Middle frontal gyrus (tissue), 1 donor: ENCODE measurements at regions not wholly inside any gene's neighbourhood (a gene's known extent, or its start where the extent isn't known, plus 50 kb on each side); places are given as distances from the start of the nearest gene placed in this dataset.

Experiments
- DNase-seq: peaks from one replicate; pipeline ENCODE4 v3.0.0-alpha.2; 2015; ENCODE audit warnings: low spot score; ENCODE audit errors: extremely low spot score

GRCh38 chr4:62394766-62395165 lies 1194.6 kb downstream of the ADGRL3 start:
- DNase-seq, result no peak

- DNase-seq, result no peak
Measured at GRCh38 chr4:62387808-62388207, 1187.7 kb downstream of the ADGRL3 start.

DNA sequence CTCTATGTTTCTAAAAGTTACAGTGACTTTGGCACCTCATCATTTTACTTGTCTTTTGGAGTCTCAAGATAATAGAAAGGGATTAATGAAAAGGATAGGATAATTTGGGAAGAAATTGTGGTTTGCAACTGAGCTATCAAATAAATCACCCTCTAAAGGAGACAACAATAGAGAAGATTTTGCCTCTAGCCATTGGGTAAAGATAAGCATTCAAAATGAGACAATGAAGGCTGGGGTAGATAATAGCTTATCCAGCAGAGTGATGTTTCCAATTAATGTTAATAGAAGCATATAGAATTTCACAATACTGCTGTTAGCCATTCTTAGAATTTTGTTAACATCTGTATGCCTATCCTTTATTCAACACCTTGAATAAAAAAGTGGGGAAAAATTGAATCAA lies 1177.6 kb downstream of the ADGRL3 start:
- no peak for DNase-seq

DNA sequence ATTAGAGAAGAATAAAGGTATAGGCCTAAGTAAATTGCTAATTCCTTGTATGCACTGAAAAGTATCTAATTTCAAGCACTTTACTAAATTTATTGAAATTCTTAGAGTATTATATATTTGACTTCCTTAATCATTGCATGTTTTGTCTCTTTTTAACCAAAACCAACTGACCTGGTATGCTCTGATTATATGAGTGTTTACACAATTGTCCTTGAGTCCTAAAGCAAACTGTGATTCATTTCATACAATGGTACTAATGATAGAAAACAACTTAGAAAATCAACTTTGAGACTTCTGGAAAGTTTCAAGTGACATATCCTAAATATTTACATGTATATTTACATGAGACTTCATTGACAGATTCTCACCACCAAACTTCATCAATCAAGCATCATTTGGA lies 1177.1 kb downstream of the ADGRL3 start:
- DNase-seq, result no peak

DNA sequence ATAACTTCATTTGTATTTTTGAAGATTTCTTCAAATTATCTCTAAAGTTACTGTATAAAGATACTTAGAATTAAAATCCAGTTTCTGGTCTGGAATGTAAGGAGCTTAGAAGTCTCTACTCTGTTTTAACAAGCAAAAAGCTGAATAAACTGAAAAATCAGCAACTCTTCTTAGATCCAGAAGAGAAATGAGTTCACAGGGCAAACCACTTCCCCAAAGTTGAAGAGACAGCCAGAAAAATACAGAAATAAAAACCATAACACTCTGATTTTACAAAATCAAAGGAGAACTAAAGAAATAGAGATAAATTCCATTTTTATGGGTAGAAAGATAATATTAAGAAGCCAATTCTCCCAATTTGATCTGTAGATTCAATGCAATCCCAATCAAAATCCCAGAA lies 1166.8 kb downstream of the ADGRL3 start:
- no peak for DNase-seq

GRCh38 chr4:62360156-62360545 lies 1160.0 kb downstream of the ADGRL3 start:
- DNase-seq, result no peak

DNA sequence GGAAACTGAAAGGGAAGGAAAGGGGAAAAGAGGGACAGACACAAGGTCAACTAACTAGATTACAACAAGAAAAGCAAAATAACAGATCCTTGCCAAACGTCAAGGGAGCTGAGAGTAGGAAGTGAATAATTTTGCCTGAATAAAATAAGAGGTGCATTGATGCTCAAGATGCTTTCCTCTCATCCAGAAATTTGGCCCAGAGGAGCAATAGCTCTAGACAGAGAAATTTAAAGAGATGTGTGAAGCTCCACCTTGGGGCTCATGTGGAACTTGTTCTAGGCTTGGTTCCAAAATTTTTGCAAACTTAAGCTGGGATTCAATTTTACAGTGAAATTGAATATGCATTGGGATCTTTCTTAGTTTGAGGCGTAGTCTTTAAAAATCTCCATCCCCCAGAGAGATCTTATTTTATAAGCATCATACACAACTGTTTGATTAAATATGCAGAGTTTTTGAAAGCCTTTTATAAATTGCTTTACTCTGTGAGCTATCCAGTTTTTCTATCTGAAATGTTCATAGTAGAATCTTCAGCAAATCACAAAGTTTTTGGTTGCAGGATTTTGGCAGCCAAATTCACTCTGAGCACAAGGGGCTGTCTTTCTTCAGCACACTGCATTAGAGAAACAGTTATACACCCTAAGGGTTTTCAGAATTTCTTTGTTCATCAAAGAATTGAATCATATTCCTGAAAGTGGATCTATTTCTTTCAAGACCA lies 1159.5 kb downstream of the ADGRL3 start:
- DNase-seq, result no peak

DNA sequence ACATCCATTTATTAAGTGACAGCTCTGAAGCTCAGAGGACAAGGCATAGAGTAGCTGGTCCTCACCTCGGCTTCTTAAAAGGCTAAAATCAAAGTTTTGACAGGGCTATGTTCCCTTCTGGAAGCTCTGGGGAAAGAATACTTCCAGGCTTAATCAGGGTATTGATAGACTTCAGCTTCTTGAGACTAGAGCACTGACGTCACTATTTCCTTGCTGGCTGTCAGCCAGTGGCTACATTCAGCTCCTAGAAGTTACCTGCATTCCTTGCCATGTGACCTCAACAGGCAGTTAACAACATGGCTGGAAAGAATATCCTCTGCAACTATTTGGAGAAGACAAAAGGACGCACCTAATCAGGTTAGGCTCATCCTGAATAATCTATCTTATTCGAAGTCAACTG lies 1144.8 kb downstream of the ADGRL3 start:
- no peak for DNase-seq

GRCh38 chr4:62344474-62344873 lies 1144.3 kb downstream of the ADGRL3 start:
- no peak for DNase-seq

DNA sequence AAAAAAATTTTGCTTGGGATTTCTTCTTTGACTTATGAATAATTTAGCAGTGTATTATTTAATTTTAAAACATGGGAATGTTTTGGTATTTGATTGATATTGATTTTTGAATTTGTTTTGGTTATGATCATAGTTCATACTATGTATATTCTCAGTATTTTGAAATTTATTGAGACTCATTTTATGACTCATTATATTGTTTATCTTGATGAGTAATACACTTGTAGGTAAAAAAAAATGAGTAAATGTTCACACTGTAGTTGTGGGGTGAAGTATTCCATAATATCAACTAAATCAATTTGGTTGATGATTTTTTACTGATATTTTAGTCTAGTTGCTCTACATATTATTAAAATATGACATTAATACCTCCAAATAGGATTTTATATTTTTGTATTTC lies 1142.2 kb downstream of the ADGRL3 start:
- no peak for DNase-seq

GRCh38 chr4:62328526-62328925 lies 1128.4 kb downstream of the ADGRL3 start:
- no peak for DNase-seq

DNA sequence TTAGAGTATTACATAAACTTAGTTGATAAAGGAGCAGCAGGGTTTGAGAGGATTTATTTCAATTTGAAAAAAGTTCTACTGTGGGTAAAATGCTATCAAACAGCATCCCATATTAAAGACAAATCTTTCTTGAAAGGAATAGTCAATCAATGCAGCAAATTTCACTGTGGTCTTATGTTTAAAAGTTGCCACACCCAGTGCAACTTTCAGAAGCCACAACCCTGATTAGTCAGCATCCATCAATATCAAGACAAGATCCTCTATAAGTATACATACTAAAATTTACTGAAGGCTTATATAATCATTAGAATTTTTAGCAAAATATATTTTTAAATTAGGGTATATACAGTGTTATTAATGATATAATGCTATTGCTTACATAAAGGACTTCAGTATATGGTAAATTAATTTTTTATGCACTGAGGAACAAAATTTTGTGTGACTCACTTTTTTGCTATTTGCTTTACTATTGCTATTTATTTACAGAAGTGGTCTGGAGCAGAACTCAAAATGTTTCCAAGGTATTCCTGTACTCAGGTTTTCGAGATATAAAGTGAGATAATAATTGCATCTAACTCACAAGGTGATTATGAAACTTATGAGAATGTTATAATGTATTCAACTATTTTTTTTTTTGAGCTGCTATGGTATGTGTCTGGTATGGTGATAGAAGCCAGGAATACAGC lies 1127.6 kb downstream of the ADGRL3 start:
- DNase-seq, result no peak

- DNase-seq, result peak; percentile 8
Measured at GRCh38 chr4:62324215-62324614, 1124.1 kb downstream of the ADGRL3 start.

DNA sequence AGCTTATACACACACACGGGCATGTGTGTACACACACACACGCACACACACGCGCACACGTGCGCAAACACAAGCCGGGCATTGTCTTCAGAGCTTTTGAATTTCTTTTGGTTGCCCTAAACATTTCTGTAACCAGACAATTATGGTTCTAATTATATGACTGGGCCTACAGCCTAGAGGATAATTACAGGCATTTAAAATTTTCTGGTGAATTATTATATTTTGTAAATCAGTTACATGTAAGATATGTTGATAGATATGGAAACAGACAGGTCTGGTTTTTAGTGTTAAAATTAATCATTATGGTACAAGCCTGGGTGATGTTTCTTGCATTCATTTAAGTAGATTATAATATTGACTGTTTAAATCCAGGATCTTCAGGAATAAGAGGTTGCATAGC lies 1120.5 kb downstream of the ADGRL3 start:
- DNase-seq, result no peak

DNA sequence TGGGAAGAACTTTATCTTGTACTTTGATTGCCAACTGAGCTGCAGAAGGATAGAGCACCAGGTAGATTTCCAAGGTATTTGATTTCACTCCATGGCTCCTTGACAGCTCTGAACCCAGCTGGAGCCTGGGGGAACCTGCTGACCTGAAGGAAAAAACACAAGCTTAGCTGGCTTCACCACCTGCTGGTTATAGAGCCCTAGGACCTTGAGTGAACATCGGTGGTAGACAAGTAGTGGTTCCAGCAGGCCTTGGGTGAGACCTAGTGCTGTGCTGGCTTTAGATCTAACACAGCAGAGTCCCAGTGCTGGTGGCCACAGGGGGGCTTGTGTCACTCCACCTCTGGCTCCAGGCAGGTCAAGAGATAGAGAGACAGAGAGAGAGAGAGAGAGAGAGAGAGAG lies 1102.6 kb downstream of the ADGRL3 start:
- DNase-seq, result no peak

DNA sequence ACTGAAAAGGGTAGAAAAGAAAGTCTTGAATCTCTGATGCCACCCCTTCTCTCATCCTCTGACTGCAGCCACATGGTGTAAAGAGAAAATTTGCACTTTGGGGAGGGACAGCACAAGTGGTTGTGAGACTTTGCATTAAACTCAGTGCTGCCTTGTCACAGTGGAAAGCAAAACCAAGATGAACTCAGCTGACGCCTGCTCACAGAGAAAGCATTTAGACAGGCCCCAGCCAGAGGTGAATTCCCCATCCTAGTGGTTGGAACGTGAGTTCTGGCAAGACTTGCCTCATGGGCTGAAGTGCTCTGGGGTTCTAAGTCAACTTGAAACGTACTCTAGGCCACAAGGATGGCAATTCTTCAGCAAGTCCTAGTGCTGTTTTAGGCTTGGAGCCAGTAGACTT lies 1101.4 kb downstream of the ADGRL3 start:
- DNase-seq, result no peak

GRCh38 chr4:62293551-62293950 lies 1093.4 kb downstream of the ADGRL3 start:
- DNase-seq, result no peak

DNA sequence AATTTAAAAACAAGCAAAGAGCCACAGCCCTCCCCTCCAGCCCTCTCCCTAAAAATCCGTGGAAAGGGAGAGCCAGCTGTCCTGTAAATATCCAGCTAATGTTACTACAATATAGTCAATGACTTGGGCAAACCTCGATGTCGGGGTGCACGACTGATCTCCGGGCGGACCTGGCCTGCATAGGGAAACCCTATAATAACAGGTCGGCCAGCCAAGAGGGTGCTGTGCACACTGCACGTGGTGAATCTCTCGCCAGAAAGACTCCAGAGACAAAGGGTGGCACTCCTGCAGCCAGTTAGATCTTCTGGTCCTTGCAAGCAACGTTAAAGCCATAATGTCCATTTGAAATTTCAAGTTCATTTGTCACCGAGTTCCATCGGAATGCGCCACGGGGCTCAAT lies 1092.8 kb downstream of the ADGRL3 start:
- no peak for DNase-seq

DNA sequence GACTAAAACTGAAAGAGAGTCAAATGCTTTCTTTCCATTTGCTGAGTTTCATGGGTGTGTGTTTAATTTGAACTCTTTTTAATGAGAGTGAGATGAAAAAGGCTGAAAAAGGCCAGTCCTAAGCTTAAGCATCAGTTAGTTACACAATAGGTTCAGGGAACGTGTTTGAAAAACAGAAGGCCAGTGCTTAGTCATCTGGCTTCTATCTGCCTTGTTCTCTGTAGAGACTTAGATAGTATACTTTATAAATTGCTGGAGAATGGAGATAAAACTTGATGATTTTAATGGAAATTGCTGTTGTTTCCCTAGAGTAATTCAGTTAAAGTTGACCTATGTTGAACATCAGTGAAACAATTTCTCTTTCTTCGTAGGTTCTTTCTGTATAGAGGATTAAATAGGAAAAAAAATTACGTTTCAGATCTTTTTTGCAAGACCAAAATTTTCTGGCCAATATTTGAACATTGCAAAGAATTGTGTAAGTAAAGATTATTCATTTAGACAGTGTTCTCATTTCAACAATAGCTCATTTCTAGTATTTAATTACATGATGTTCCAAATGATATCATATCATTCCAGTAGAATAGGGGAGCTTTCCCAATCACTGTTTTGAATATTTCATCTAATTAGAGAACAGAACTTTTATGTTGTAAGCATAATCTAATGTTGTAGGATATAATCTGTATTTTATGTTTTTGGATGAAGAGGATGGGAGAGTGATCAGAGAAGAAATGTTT lies 1088.8 kb downstream of the ADGRL3 start:
- no peak for DNase-seq

- no peak for DNase-seq
Measured at GRCh38 chr4:62285026-62285425, 1084.9 kb downstream of the ADGRL3 start.

- DNase-seq, result no peak
Measured at GRCh38 chr4:62279689-62280088, 1079.6 kb downstream of the ADGRL3 start.

- no peak for DNase-seq
Measured at GRCh38 chr4:62275470-62275869, 1075.3 kb downstream of the ADGRL3 start.

GRCh38 chr4:62274782-62275181 lies 1074.7 kb downstream of the ADGRL3 start:
- DNase-seq, result no peak
